ENCODE measurements at regions not wholly inside any gene's neighbourhood (a gene's known extent, or its start where the extent isn't known, plus 50 kb on each side); places are given as distances from the start of the nearest gene placed in this dataset.

- DNase-seq: no peak
Observed at GRCh38 chr10:2459713-2460112, 607.6 kb upstream of the PFKP start.

- no peak for DNase-seq
Observed at GRCh38 chr10:2456834-2457233, 610.5 kb upstream of the PFKP start.

DNA sequence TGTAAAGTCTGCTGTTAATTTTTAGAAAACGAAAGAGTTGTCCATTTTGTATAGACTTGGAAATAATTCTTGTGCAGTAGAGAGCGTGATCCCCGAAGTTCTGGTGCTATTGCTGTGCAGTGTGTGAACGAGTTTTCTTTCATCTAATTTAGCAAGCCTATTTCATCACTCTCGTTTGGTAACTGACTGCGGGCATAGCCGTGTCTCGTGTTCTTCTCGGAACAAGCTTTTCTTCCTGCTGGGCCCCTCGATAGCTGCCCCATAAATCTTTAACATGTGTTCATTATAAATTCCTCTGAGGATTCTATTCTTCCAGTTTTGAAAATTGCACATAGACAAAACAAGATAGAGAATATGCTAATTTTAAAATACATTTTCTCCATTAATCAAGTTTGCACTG, 622.0 kb upstream of the PFKP start:
- no peak for DNase-seq

- DNase-seq: no peak
Observed at GRCh38 chr10:2439983-2440382, 627.4 kb upstream of the PFKP start.

DNA sequence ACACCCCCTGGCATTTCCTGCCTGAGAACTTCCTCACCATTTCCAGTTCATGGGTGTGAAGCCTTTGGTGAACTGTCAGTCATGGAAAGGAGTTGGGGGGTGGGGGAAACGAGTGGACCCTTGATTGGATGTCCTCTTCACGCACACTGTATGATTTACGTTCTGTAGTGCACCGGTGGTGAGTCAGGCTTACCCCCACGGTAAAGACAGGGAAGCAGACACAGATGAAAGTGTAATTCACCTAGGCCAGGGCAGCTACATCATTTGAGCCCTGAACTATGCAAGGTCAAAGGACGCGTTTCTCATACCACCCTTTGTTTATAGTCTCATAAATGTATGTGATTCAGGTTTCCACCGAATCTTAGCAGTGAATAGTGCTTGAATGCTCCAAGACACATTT, 628.3 kb upstream of the PFKP start:
- DNase-seq: no peak

- no peak for DNase-seq
Observed at GRCh38 chr10:2438248-2438939, 629.0 kb upstream of the PFKP start.

- no peak for DNase-seq
Observed at GRCh38 chr10:2436933-2437332, 630.4 kb upstream of the PFKP start.

DNA sequence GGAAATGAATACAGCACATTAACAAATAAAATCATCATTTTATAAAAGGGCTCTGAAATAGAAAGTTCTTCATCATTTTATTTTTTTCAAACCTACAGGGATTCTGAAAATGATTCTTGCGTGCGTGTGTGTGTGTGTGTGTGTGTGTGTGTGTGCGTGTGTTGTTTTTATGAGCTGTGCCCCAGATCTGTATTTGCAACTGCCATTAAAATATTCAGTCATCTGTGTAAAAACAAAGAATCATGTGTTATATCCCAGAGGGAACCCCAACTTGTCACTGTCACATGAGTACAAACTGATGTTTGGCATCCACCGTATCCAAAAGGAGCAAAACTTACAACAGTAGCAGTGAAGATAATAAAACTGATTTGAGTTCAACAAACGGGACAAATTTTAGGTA, 635.4 kb upstream of the PFKP start:
- no peak for DNase-seq

- DNase-seq: no peak
Observed at GRCh38 chr10:2427412-2427811, 639.9 kb upstream of the PFKP start.

GRCh38 chr10:2425320-2425719, 642.0 kb upstream of the PFKP start:
- DNase-seq: no peak

DNA sequence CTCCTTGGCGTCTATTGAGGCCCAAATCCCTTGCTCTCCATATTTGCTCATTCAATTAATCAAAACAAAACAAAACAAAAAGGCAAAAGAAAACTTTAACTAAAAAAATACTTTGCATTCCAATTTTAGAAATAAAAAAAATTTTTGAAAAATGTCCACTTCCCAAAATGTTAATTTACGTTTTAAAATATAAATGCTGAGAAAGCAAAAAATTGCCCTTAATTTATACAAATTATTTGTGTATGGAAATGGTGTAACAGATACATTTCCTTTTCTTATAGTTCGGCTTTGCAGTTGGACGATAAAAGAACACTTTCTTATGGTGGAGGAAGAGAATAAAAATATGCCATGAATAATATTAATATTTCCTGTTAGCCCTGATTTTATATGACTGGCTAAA, 652.8 kb upstream of the PFKP start:
- DNase-seq: no peak

DNA sequence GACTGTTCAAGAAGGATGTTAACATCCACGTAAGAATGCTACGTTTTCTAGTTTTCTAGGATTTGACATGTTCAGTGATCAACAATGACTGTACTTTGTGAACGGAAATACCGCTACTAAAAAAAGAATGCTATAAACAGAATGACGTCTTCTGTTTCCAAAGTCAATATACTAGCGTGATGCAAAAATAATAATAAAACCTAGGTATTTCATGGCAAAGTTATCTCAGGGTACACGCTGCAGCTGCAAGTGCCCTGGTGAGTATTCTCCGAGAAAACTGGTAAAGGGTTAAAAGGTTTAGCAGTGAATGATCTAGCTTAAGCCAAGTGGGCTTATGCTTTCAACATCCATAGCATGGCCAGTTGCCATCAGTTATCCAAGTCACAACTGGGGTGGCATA, 653.3 kb upstream of the PFKP start:
- DNase-seq: no peak

DNA sequence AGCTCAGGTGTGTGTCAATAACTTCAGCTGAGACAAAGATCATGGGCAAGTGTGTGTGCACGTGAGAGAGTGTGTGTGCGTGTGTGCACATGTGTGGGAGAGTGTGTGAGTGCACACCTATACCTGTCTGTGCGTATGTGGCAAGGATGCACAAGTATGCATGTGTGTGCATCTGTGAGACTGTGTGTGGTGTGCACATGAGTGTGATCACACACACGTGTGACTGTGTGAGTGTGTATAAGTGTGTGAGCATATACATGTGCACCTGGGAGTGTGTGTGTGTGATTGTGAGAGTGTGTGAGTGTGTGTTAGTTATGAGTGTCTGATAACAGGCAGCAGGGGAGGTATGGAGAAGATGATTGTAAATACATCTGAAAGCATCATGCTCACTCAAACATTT, 657.3 kb upstream of the PFKP start:
- DNase-seq: no peak

DNA sequence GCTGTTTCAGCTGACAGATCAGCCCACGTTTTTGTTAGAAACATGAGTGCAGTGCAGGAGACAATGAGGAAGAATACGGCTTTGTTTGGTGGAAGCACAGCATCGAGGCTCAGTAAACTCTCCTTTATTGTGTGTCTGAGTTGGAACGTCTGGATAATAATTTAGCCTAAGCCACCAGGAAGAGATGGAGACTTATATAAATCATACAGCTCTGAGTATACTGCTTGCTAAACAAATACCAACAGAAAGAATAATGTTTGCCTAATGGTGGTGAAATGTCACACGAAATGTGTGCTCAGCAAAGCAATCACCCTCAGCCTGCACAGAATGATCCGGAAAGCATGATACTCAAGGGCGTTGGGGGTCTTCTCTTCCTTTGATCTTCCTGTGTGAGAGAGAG, 664.1 kb upstream of the ADARB2 start:
- DNase-seq: no peak

- no peak for DNase-seq
Observed at GRCh38 chr10:2399482-2399881, 662.2 kb upstream of the ADARB2 start.

DNA sequence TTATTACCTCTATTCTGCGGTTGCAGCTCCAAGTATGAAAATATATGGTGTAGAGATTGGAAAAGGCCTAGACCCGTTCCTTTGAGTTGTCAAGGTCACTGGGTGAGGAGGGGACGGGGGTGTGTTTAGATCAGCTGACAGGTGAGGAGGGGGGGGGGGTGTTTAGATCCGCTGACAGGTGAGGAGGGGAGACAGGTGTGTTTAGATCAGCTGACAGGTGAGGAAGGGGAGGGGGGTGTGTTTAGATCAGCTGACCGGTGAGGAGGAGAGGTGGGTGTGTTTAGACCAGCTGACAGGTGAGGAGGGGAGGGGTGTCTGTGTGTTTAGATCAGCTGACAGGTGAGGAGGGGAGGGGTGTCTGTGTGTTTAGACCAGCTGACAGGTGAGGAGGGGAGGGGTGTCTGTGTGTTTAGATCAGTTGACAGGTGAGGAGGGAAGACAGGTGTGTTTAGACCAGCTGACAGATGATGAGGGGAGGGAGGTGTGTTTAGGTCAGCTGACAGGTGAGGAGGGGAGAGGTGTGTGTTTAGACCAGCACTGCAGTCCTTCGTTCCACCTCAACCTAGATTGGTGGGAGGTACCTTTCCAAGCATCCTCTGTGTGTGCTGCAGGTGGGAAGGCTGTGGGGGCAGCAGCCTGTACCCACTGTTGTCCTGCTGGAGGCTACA, 655.0 kb upstream of the ADARB2 start:
- DNase-seq: no peak

- no peak for DNase-seq
Observed at GRCh38 chr10:2387672-2388071, 650.3 kb upstream of the ADARB2 start.

- no peak for DNase-seq
Observed at GRCh38 chr10:2387261-2387660, 649.9 kb upstream of the ADARB2 start.

DNA sequence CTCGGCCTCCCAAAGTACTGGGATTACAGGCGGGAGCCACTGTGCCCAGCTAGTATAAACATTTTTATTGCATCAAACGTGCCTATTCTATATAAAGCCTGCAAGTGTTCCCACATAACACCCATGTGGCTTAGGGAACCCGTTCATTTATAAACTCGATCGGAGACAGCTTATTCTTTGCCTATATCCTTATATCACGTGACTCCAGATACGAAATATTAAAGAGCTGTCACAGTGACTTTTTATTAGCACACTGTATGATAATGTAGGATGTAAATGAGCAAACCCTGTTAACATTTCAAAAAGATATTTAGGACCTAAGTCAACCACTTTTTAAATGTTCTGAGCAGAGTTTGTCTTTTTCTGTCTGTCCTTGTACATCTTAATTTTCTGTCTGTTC, 642.9 kb upstream of the ADARB2 start:
- DNase-seq: no peak

DNA sequence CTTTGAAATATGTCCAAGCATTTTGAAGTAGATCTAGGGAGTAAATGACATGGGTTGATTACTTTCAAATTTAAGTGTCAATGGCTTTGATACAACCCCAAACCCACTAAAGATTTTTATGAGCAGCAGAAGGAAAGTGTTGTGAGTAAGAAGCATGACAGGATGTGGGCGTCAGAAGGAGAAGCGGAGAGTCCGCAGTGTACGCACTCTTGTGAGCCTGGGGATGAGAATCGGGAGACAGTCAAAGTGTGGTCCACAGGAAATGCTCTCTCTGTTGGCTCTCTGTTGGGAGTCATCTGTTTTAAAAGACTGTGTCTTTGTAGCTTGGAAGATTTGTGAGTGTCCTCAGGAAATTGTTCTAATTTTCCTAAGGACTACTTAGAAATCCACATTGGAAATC, 629.8 kb upstream of the ADARB2 start:
- no peak for DNase-seq

- no peak for DNase-seq
Observed at GRCh38 chr10:2366264-2366931, 629.1 kb upstream of the ADARB2 start.

DNA sequence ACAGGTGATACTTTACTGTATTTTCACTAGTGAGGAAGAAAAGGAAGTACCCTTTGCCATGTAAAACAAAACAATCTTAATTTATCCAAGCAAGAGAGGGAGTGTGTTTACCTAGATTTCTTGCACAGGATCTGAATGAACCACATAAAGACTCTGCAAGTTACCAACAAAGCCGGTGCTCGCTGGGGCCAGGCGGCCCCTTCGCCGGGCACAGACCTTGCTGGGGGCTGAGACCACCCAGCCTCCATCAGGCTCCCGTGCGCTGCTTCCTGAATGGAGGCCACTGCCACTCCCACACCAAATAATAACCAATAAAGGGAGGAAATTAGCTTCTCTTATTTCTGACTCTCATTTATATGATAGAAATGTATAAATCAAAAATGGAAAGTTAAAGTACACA, 625.0 kb upstream of the ADARB2 start:
- DNase-seq: no peak

DNA sequence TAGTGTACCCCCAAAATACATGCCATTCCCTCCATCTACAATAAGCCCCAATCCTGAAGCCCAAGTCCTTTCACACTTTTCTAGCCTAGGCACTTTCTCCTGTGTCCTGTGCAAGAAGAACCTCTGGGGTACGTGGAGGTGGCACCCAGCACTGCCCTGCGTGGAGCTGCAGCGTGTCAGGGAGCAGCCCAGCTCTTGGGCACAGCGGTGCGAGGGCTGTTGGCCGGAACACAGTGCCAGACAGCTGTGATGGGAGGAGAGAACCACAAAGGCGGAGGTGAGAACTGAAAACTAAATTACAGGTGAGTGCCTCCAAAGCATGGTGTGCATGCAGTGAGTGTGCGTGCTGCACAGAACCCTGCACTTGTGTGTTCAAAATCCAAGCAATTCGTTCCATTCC, 621.3 kb upstream of the ADARB2 start:
- DNase-seq: no peak

GRCh38 chr10:2356670-2357069, 619.3 kb upstream of the ADARB2 start:
- DNase-seq: no peak

All from muscle of back (tissue), 3 donors.